ENCODE measurements at regions not wholly inside any gene's neighbourhood (a gene's known extent, or its start where the extent isn't known, plus 50 kb on each side); places are given as distances from the start of the nearest gene placed in this dataset.

GRCh38 chr5:153350175-153350883 is 140.1 kb upstream of the GRIA1 start:
- intact Hi-C loops (cut with DNase I) = no loop called here
- DNase-seq = no peak
- Histone ChIP-seq H3K9me3 (no peaks in the 10 kb centered on the region), H3K4me3 (no peak overlapping the region), H3K36me3 (no peaks in the 10 kb centered on the region), H3K27me3 (peaks cover 0 to 7% (median 0%) of the 10 kb centered on the region in 4 donors), H3K27ac (no peak overlapping the region), H3K4me1 (no peaks in the 10 kb centered on the region)
- no peak for TF ChIP-seq POLR2A (IDR thresholded peaks at IDR 0.05)
- TF ChIP-seq, protein P1, sequence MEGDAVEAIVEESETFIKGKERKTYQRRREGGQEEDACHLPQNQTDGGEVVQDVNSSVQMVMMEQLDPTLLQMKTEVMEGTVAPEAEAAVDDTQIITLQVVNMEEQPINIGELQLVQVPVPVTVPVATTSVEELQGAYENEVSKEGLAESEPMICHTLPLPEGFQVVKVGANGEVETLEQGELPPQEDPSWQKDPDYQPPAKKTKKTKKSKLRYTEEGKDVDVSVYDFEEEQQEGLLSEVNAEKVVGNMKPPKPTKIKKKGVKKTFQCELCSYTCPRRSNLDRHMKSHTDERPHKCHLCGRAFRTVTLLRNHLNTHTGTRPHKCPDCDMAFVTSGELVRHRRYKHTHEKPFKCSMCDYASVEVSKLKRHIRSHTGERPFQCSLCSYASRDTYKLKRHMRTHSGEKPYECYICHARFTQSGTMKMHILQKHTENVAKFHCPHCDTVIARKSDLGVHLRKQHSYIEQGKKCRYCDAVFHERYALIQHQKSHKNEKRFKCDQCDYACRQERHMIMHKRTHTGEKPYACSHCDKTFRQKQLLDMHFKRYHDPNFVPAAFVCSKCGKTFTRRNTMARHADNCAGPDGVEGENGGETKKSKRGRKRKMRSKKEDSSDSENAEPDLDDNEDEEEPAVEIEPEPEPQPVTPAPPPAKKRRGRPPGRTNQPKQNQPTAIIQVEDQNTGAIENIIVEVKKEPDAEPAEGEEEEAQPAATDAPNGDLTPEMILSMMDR (IDR thresholded peaks at IDR 0.05) = no peak
- WGBS, 2 donors = 32 to 49% methylated on average over 5 of the region's 5 CpGs

- no peak for DNase-seq
- H3K27me3 ChIP-seq = peaks cover 0 to 7% (median 0%) of the 10 kb centered on the region in 4 donors
- TF ChIP-seq, protein P1 (IDR thresholded peaks at IDR 0.05) = no peak
- TF ChIP-seq POLR2A (IDR thresholded peaks at IDR 0.05) = no peak
- H3K27ac ChIP-seq = no peak overlapping the region
- 11 to 21% methylated on average over 11 of the region's 11 CpGs for WGBS, 2 donors
- intact Hi-C loops (cut with DNase I) = no loop called here
- peak overlapping the region in 1 of 4 donors; percentile 24 for H3K4me3 ChIP-seq
- H3K4me1 ChIP-seq = no peaks in the 10 kb centered on the region
- H3K9me3 ChIP-seq = no peaks in the 10 kb centered on the region
- no peaks in the 10 kb centered on the region for H3K36me3 ChIP-seq
Observed at GRCh38 chr5:153352685-153353219, 137.7 kb upstream of the GRIA1 start.

DNA sequence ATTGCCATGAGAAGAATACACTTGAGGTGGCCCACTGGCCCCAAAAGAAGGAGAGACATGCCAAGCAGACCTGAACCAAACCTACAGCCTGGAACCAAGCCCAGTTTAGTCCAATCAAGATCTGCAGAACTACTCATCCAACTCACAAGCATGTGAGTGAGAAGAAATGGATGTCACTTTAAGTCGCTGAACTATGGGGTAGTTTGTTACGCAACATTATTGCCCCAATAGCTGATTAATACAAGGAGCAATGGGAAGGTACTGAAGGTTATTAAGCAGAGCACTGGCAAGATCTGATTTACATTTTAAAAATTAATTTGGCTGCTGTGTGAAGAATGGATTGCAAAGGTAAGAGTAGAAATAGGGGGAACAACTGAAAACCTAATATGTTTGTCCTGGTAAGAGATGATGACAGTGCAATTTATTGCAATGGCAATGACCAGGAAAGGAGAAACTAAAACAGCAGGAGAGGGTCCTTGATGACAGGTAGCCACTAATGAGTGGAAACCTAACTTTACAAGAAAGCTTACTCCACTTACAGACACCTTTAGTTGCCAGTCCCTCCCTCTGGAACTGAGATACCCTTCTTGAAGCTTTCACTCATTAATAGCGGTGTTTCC is 132.9 kb upstream of the GRIA1 start:
- Histone ChIP-seq H3K36me3 (no peaks in the 10 kb centered on the region), H3K27ac (no peak overlapping the region), H3K9me3 (no peaks in the 10 kb centered on the region), H3K4me3 (no peak overlapping the region), H3K4me1 (no peaks in the 10 kb centered on the region), H3K27me3 (no peaks in the 10 kb centered on the region)
- no peak for DNase-seq
- TF ChIP-seq POLR2A (IDR thresholded peaks at IDR 0.05) = no peak
- TF ChIP-seq, protein P1 (IDR thresholded peaks at IDR 0.05) = no peak
- intact Hi-C loops (cut with DNase I) = no loop called here
- 88 to 90% methylated on average over 3 of the region's 3 CpGs for WGBS, 2 donors

DNA sequence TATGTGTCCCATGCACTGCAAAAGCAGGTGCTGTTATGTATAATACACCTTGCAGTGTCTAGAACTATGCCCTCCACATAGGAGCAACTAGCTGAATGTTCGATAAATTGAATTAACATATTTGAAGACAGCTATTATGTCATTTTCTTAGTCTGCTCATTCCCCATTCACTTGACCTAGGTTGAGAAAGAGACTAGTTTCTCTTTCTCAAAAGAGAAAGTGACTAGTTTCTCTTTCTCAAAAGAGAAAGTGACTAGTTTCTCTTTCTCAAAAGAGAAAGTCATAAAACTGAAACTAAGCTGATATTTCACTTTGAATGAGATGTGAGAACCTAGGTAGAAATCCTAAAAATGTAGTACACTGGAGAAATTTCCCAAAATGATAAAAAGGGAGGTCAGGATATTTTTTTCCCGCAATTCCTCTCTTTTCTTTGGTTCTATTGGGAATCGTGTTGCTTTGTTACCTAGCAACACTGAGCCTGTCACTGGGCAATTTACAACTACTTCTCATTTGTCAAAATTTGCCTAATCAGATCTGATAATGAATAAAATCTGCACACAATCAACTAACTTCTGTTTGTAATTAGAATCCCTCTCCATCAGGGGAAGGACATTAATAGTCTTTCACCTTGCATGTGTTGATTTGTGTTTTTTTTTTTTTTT is 132.0 kb upstream of the GRIA1 start:
- 61 to 63% methylated on average over 3 of the region's 3 CpGs for WGBS, 2 donors
- no peak overlapping the region for H3K27ac ChIP-seq
- no peaks in the 10 kb centered on the region for H3K36me3 ChIP-seq
- no peaks in the 10 kb centered on the region for H3K9me3 ChIP-seq
- no peaks in the 10 kb centered on the region for H3K27me3 ChIP-seq
- no peak for DNase-seq
- H3K4me1 ChIP-seq = no peaks in the 10 kb centered on the region
- H3K4me3 ChIP-seq = no peak overlapping the region
- intact Hi-C loops (cut with DNase I) = no loop called here
- TF ChIP-seq, protein P1 (IDR thresholded peaks at IDR 0.05) = no peak
- no peak for TF ChIP-seq POLR2A (IDR thresholded peaks at IDR 0.05)

GRCh38 chr5:153360860-153361259 is 129.6 kb upstream of the GRIA1 start:
- no peak for TF ChIP-seq POLR2A (IDR thresholded peaks at IDR 0.05)
- TF ChIP-seq, protein P1 (IDR thresholded peaks at IDR 0.05) = no peak
- H3K27ac ChIP-seq = no peak overlapping the region
- H3K4me1 ChIP-seq = no peaks in the 10 kb centered on the region
- no peak overlapping the region for H3K4me3 ChIP-seq
- no peaks in the 10 kb centered on the region for H3K27me3 ChIP-seq
- no peaks in the 10 kb centered on the region for H3K36me3 ChIP-seq
- intact Hi-C loops (cut with DNase I) = no loop called here
- 88 to 96% methylated on average over 1 of the region's 1 CpG for WGBS, 2 donors
- no peaks in the 10 kb centered on the region for H3K9me3 ChIP-seq
- DNase-seq = no peak
